ENCODE measurements at regions not wholly inside any gene's neighbourhood (a gene's known extent, or its start where the extent isn't known, plus 50 kb on each side); places are given as distances from the start of the nearest gene placed in this dataset.

GRCh38 chr17:33944412-33944811 is 310.7 kb upstream of the CCL2 start:
- no peak for FAIRE-seq
- H4K20me1 ChIP-seq (ENCODE audit: insufficient read depth, low read length) = no peaks in the 10 kb centered on the region
- H3K9ac ChIP-seq (ENCODE audit: insufficient read depth, low read depth, low read length) = no peak overlapping the region
- WGBS (ENCODE audit: low lambda C conversion rate) = 3% methylated on average over 3 of the region's 4 CpGs
- no peaks in the 10 kb centered on the region for H3K27me3 ChIP-seq (ENCODE audit: control insufficient read depth in 1 of 2, insufficient read depth in 2 of 2, low read length in 2 of 2)
- H2AFZ ChIP-seq (ENCODE audit: low read length) = no peak overlapping the region
- DNase-seq (ENCODE audit: low spot score) = no peak
- no TSS peak for BruUV-seq (replicated peaks)
- no peak overlapping the region for H3K4me3 ChIP-seq (replicated peaks in 1 of 3; ENCODE audit: insufficient read depth in 1 of 3, low read depth in 2 of 3, low read length in 3 of 3)
- no peaks in the 10 kb centered on the region for H3K9me3 ChIP-seq (ENCODE audit: low read length)
- no peaks in the 10 kb centered on the region for H3K79me2 ChIP-seq (ENCODE audit: insufficient read depth, low read length)
- TF ChIP-seq ZFP41 (CRISPR knock-in tag; IDR thresholded peaks at IDR 0.05; ENCODE audit: borderline replicate concordance) (no peak), ZNF331 (CRISPR knock-in tag; IDR thresholded peaks at IDR 0.05) (no peak), ZNF558 (CRISPR knock-in tag; IDR thresholded peaks at IDR 0.05; ENCODE audit: borderline replicate concordance) (no peak), ADNP (CRISPR knock-in tag; IDR thresholded peaks at IDR 0.05) (no peak), ZNF205 (CRISPR knock-in tag; IDR thresholded peaks at IDR 0.05) (no peak), DMTF1 (CRISPR knock-in tag; IDR thresholded peaks at IDR 0.05) (no peak), CBX5 (CRISPR knock-in tag; IDR thresholded peaks at IDR 0.05; ENCODE audit: borderline replicate concordance) (no peak), ZBTB7A (CRISPR knock-in tag; IDR thresholded peaks at IDR 0.05) (no peak), CENPT (CRISPR knock-in tag; IDR thresholded peaks at IDR 0.05; ENCODE audit: low read depth) (no peak), CBFB (CRISPR knock-in tag; IDR thresholded peaks at IDR 0.05) (no peak)
- H3K36me3 ChIP-seq (replicated peaks in 1 of 2; ENCODE audit: control insufficient read depth in 1 of 2, insufficient read depth in 2 of 2, low read length in 2 of 2) = no peaks in the 10 kb centered on the region
- intact Hi-C loops (cut with micrococcal nuclease; ENCODE audit: unreplicated experiment) (no loop called here), in situ Hi-C loops (cut with HindIII; ENCODE audit: extremely low pct_ligation_motif_present, low pct_unique_long_range_greater_than_20kb) (loop anchor here (10.0 kb wide), 1 partner anchor 170 kb away; no protein-coding TSS in a partner anchor)
- H3K4me1 ChIP-seq (ENCODE audit: insufficient read depth, low read length) = no peaks in the 10 kb centered on the region
- POLR2A ChIA-PET = no interaction called here
- ATAC-seq = no peak
- H3K27ac ChIP-seq (ENCODE audit: extremely low read length, insufficient read depth, low read length) = no peak overlapping the region
- CTCF ChIA-PET (ENCODE audit: low intra/inter-chr PET ratio, low total read pairs) = no interaction called here
- H3K4me2 ChIP-seq (ENCODE audit: low read depth, low read length) = no peak overlapping the region

Data from HepG2 (cell line).